Stimulated activated CD4-positive, alpha-beta T cell treated with anti-CD3 and anti-CD28 coated beads, Interleukin-2, amount 100 ng/mL, for 48 hours (primary cell): ENCODE measurements at regions not wholly inside any gene's neighbourhood (a gene's known extent, or its start where the extent isn't known, plus 50 kb on each side); places are given as distances from the start of the nearest gene placed in this dataset.
"Not testable (repeated sequence)": the region's sequence is repeated elsewhere in the genome, so short reads cannot be mapped to it uniquely, and the experiment has no call there.

Experiments used
- DNase-seq, 2 donors: peaks; one replicate each; pipeline ENCODE4 v3.0.0-alpha.2; 2020

DNA sequence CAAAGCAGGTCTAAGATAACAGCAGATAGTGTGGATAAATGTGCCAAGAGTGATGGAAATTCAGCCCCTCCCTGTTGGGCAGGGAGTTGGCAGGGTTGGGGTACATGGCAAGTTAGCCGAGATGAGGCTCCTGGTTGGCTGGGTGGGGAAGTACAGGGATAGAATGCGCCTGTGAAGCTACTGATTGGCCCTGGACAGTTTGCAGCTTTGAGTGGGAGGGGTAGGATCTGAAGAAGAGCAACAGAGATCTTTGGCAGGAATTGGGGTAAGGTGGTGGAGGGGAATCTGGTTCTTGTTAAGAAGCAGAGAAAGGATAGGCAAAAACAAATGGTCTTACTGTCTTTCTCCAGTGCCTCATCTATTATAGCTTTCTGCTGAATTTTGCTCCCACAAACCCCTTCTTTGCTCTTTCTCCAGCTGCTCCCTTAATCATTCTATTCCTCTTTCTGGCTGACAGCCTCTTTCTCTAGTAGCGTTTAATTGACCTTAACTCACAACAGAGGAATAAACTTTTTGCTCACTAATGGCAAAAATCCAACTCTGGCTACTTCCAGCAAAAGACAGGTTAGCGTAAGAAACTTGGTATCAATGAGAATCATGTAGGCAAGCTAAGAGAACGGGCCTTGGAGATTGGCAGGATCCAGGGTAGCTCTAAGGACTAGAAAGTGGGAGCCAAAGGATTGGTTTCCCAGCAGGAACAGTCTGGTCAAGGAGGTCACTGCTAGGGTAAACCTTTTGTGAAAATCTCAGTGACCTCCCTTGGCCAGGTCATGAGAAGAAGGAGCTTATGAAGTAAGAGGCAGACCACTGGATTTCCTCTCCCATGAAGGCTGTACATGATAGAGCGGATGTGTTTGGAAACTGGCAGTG is 86.3 kb upstream of the CARMIL1 start:
- DNase-seq: no peak

DNA sequence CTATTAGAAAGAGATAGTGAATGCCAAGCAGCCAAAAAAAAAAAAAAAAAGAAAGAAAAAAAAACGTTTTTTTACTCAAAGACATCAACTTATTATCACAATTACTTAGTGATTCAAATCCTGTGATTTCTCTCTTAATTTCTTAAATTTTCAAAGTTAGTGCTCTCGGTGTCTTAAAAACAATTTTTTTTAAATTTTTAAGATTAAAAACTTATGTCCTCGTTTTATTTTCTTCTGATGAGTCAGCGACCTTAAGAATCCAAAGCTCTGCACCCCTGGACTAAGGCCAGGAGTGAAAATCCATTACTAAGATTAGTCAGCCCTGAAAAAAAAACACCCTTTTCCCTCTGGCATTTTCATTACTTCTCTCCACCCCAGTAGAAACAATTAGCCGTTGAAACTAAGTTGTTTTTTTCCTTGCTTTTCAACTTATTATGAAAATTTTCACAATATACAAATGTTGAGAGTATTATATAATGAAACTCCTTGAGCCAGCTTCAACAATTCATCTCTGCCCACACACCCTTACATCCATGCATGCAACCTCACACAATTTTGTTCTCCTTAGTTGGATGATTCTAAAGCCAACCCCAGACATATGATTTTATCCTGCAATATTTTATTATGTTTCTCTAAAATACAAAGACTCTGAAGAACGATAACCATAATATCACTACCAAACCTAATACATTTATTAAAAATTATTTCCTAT is 85.6 kb upstream of the CARMIL1 start:
- DNase-seq: no peak

DNA sequence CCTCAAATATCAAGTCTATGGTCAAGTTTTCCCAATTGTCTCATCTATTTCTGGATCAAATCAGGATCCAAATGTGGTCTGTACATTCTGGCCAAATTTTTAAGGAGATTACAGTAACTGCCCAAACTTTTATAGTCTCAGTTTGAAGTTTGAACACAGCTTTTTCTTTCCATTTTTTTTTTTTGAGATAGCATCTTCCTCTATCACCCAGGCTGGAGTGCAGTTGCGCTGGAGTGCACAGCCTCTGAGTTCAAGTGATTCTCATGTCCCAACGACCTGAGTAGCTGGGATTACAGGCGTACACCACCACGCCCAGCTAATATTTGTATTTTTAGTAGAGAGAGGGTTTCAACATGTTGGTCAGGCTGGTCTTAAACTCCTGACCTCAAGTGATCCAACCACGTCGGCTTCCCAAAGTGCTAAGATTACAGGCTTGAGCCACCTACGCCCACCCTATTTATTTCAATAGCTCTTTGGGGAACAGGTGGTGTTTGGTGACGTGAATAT is 84.9 kb upstream of the CARMIL1 start:
- DNase-seq: no peak

- no peak for DNase-seq
Observed at GRCh38 chr6:25196464-25196863, 82.7 kb upstream of the CARMIL1 start.

- no peak for DNase-seq
Observed at GRCh38 chr6:25197111-25197510, 82.1 kb upstream of the CARMIL1 start.

GRCh38 chr6:25199544-25199943 is 79.6 kb upstream of the CARMIL1 start:
- DNase-seq: no peak

GRCh38 chr6:25202504-25202903 is 76.7 kb upstream of the CARMIL1 start:
- DNase-seq: no peak

- no peak for DNase-seq
Observed at GRCh38 chr6:25205629-25206028, 73.5 kb upstream of the CARMIL1 start.

GRCh38 chr6:25207453-25208155 is 71.6 kb upstream of the CARMIL1 start:
- not testable (repeated sequence) for DNase-seq

GRCh38 chr6:25215881-25216280 is 63.3 kb upstream of the CARMIL1 start:
- no peak for DNase-seq

DNA sequence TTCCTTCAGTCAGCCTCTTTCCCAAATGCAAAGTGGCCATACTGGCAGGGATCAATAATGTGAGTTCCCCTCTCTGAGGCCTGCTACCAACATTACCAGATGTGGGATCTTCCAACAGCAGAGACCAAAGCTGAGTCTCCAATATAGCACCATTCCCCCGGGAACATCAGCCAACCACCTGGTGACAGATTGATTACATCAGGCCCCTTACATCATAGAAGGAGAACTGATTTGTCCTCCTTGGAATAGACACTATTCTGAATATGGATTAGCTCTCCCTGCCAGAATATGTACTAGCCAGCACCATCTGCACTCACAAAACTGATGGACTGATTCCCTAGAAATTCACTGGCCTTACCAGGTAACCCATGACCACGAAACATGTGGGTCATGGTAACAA is 61.9 kb upstream of the CARMIL1 start:
- no peak for DNase-seq

DNA sequence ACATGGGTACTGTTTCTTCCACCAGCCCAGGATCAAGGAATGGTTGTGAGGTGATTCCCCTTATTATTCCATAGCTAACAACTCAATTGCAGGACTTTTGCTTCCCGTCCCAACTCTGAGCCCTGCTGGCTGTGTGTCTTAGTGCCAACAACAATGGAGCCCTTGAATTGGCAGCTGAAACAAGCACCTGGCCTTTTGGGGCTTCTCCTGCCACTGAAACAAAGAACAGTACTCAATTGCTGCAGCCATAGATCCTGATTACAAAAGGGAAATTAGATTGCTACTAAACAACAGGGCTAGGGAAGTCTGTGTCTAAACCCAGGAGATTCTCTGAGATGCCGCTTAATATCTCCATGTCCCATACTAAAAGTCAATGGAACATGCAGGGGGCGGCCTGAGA is 61.3 kb upstream of the CARMIL1 start:
- no peak for DNase-seq

DNA sequence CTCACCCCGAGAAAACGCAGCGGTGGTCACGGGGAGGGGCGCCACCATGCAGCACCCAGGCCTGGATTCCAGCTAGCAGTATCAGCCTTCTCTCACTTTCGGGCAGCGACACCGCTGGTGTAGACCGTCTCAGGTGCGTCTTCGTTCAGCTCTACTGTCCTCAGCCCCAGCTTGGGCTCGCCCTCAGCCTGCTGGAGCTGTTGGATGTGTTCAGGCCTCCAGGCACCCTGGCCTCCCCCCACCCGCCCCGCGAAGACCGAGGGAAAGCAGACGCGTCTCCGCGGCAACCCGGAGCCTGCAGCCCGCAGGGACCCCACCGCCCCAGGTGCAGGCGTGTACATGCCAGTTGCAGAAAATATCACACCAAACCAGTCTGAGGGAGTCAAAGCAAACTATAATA is 60.8 kb upstream of the CARMIL1 start:
- DNase-seq: no peak

DNA sequence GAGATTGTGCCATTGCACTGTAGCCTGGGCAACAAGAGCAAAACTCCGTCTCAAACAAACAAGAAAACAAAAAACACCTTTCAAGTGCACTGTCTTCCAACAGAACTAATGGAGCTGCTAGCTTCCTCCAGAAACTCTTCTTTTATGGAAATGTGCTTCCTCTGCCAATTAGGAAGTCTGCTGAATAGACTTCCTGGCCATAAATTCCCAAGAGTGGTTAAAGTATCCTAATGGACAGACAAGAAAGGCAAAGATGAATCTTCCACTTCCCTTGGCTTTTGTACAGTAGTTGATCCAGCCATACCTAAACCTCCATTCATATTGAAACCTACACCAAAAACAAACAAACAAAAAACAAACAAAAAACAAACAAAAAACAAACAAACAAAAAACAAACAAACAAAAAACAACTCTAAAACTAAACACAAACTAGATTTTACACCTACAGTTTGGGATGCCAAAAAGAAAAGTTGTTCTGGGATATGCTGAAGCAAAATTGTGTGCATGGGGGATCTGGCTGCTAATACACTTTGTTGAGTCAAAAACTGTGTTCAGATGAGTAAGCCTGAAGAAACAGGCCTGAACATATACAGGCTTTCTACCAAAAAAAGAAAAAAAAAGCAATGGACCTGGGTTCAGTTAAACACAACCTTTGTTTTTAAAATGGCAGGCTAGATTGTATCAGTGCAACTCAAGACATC is 59.8 kb upstream of the CARMIL1 start:
- no peak for DNase-seq

DNA sequence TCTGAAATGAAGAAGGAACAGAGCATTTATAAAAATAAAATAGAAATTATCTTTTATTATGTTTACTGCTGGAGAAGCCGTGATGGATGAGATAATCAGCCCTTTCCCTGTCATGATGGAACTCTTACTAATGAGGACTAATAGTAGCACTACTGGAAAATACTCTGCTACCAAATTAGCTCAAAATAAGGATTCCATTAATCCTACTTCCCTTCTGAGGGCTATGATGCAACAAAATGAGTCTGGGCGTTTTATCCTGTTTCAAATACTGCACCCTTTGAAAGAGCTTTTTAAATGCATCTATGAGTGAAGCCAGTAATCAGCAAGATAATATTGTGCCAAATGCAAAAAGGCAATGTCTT is 59.3 kb upstream of the CARMIL1 start:
- DNase-seq: no peak

- DNase-seq: no peak
Observed at GRCh38 chr6:25220857-25221256, 58.3 kb upstream of the CARMIL1 start.

GRCh38 chr6:25222006-25222678 is 57.0 kb upstream of the CARMIL1 start:
- DNase-seq: no peak

DNA sequence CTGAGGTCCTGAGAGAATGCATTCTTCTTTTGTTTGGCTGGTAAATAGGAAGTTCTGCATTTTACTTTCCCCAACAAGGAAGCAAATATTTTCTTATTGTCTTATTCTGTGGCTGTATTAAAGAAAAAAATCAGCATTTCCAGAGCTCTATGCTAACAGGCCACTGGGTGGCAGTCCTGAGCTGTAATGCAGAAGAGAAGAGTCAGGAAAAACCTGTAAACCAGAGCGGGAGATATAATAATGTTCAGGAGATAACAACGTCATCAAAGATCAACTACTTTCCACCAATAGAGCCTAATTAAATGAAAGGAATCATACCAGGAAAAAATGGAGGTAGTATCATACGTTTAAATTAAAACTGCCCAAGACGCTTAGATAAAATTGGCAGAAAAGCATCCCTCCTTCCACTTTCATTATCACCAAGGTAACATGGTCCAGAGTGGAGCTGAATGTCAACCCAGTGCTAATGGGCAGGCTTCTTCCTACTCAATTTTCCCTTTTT is 55.6 kb upstream of the CARMIL1 start:
- peak; percentile 66 for DNase-seq

DNA sequence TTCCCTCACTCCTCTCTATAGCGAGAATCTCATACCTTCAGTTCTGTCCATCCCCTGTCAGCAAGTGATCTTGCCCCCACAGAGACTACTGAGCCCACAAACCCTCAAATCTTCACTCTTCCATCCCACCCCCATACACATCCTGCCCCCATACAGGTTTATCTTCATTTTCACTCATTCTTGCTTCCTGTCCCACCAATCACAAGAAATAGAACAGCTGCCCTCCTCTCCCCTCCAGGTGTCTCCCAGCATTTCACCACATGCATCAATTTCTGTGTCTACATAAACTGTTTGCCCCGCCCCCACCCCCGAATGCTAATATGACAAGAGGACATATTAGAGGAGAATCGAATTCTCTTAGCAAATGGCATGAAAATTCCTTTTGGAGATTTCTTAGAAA is 54.9 kb upstream of the CARMIL1 start:
- no peak for DNase-seq

GRCh38 chr6:25227854-25228253 is 51.3 kb upstream of the CARMIL1 start:
- no peak for DNase-seq
